GM18870 (cell line): ENCODE measurements at regions not wholly inside any gene's neighbourhood (a gene's known extent, or its start where the extent isn't known, plus 50 kb on each side); places are given as distances from the start of the nearest gene placed in this dataset.

ENCODE experiments used
- ATAC-seq: cut with Tn5 transposase; IDR thresholded peaks from one replicate; pipeline ENCODE4 v1.9.1; 2021; ENCODE audit warnings: moderate library complexity; ENCODE audit not compliant: unreplicated experiment

- ATAC-seq: no peak
These were observed 62.2 kb upstream of the WSCD2 start for GRCh38 chr12:108066583-108067577.

DNA sequence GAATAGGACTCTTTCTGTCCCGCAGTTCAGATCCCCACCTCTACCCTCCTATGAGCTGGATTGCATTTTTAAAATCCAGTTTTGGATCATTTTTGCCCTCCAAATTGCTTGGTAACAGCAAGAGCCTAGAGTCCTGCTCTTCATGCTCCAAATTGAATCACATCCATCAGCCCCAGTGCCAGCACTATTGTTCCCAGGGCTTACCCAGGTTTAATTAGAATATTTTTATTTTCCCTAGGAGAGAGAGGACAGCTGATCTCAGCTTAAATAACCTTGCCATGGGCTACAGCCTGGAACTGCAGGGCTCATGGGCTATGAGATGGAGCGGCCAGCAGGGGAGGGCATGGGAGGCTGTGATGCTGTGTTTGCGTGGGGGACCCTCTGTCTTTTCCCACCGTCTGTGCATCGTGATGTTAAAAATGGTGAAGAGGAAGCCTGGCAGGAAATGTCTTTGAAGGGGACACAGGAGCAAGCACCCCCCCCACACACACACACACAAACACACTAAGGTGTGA lies 59.4 kb upstream of the WSCD2 start:
- ATAC-seq: no peak

GRCh38 chr12:108075561-108075960 lies 53.5 kb upstream of the WSCD2 start:
- ATAC-seq: no peak

- no peak for ATAC-seq
These were observed 52.5 kb upstream of the WSCD2 start for GRCh38 chr12:108076556-108076955.

DNA sequence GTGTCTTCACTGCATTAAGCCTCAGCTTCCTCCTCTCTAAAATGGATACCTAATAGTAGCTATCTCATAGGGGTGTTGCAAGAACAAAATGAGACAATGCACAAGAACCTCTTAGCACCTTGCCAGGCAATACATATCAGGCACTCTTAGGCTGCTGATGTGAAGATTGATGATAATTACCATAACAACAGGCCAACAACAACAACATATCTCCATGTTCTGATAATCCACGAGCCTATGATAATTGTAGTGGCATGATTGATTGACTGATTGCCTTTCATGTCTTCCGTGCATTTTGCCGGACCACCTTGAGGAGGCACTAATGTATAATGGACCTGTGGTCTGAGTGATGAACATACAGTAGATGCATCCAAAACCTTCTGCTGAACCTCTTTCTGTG lies 50.7 kb upstream of the WSCD2 start:
- ATAC-seq: no peak
